Bronchial epithelial cell (primary cell): ENCODE measurements at regions not wholly inside any gene's neighbourhood (a gene's known extent, or its start where the extent isn't known, plus 50 kb on each side); places are given as distances from the start of the nearest gene placed in this dataset.
"Not testable (repeated sequence)": the region's sequence is repeated elsewhere in the genome, so short reads cannot be mapped to it uniquely, and the experiment has no call there.

Experiments
- DNase-seq: peaks from one replicate; pipeline ENCODE4 v3.0.0-alpha.2; 2010; ENCODE audit warnings: low read depth
- FAIRE-seq: peaks from 2 replicates; lab custom pipeline; 2011; peaks lifted over from hg19 to GRCh38; lab: Jason Lieb, UNC
- H3K27me3 ChIP-seq: 2 replicates; pipeline ENCODE4 v1.5.1; 2011; ENCODE audit warnings: low read length; ENCODE audit not compliant: control insufficient read depth, insufficient read depth
- H3K36me3 ChIP-seq: 2 replicates; pipeline ENCODE4 v1.5.1; 2011; ENCODE audit warnings: low read length; ENCODE audit not compliant: control insufficient read depth, insufficient read depth
- H3K4me3 ChIP-seq: 2 replicates; pipeline ENCODE4 v1.5.1; 2011; ENCODE audit warnings: mild to moderate bottlenecking, low read depth, low read length, control low read depth
- TF ChIP-seq, protein P1 (sequence below): IDR thresholded peaks from 2 replicates; pipeline ENCODE4 v1.5.1; 2011; ENCODE audit warnings: mild to moderate bottlenecking, moderate library complexity, low read length, control low read depth, inconsistent platforms; ENCODE audit not compliant: insufficient read depth, severe bottlenecking

DNA sequence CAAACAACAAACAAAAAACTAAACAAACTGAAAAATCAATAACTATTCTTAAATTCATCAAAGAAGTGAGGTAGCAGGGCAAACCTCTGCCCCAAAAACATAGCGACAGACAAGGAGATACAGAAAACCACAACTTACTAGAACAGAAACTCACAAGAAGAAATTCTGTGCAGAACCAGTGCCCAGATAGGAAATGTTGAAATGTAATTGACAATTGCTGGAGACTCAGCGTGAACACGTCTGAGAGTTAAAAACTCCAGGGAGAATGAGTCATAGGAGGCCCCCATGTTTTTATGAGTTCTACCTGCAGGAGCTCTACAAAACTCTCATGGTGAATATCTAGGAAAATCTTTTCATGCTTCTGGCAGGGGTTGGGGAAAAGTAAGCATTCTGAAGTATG, 95.5 kb upstream of the SETMAR start:
- DNase-seq (no peak), FAIRE-seq (no peak)
- H3K27me3 ChIP-seq, result no peaks in the 10 kb centered on the region
- TF ChIP-seq, protein P1, sequence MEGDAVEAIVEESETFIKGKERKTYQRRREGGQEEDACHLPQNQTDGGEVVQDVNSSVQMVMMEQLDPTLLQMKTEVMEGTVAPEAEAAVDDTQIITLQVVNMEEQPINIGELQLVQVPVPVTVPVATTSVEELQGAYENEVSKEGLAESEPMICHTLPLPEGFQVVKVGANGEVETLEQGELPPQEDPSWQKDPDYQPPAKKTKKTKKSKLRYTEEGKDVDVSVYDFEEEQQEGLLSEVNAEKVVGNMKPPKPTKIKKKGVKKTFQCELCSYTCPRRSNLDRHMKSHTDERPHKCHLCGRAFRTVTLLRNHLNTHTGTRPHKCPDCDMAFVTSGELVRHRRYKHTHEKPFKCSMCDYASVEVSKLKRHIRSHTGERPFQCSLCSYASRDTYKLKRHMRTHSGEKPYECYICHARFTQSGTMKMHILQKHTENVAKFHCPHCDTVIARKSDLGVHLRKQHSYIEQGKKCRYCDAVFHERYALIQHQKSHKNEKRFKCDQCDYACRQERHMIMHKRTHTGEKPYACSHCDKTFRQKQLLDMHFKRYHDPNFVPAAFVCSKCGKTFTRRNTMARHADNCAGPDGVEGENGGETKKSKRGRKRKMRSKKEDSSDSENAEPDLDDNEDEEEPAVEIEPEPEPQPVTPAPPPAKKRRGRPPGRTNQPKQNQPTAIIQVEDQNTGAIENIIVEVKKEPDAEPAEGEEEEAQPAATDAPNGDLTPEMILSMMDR, result no peak
- H3K36me3 ChIP-seq, result no peaks in the 10 kb centered on the region
- no peak overlapping the region for H3K4me3 ChIP-seq

DNA sequence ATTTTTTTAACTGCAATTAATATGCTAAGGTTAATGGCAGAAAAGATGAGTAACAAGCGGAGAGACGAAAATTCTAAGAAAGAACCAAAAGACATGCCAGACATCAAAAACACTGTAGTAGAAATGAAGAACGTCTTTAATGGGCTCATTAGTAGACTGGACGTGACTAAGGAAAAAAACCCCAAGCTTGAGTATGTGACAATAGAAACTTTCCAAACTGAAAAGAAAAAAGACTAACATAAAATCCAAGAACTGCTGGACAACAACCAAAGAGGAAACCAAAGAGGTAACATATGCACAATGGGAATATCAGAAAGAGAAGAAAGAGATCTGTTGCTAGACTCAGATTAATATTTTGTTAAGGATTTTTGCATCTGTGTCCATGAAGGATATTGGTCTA, 94.6 kb upstream of the SETMAR start:
- TF ChIP-seq, protein P1, result no peak
- no peak for FAIRE-seq
- no peaks in the 10 kb centered on the region for H3K27me3 ChIP-seq
- DNase-seq, result no peak
- H3K36me3 ChIP-seq, result no peaks in the 10 kb centered on the region
- no peak overlapping the region for H3K4me3 ChIP-seq

DNA sequence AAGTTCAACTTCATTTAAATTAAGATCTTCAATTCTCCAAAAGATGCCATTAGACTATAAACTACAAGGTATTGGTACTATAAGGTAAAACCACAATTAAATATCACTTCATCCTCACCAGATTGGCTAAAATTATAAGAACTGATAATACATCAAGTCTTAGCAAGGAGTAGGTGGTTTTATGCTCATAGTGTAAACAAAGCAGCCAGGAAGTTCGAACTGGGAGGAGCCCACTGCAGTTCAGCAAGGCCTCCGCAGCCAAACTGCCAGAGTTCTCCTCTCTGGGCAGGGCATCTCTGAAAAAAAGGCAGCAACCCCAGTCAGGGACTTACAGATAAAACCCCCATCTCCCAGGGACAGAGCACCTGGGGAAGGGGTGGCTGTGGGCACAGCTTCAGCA, 91.6 kb upstream of the SETMAR start:
- no peak for FAIRE-seq

DNA sequence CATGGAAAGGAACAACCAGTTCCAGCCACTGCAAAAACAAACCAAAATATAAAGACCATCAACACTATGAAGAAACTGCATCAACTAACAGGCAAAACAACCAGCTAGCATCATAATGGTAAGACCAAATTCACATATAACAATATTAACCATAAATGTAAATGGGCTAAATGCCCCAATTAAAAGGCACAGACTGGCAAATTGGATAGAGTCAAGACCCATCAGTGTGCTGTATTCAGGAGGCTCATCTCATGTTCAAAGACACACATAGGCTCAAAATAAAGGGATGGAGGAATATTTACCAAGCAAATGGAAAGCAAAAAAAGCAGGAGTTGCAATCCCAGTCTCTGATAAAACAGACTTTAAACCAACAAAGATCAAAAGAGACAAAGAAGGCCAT, 89.7 kb upstream of the SETMAR start:
- not testable (repeated sequence) for H3K27me3 ChIP-seq, FAIRE-seq, H3K36me3 ChIP-seq, H3K4me3 ChIP-seq, DNase-seq

More for the DNA sequence above, 91.6 kb upstream of the SETMAR start:
- Histone ChIP-seq H3K4me3 (no peak overlapping the region), H3K36me3 (no peaks in the 10 kb centered on the region), H3K27me3 (no peaks in the 10 kb centered on the region)
- no peak for DNase-seq
- TF ChIP-seq, protein P1, result no peak

DNA sequence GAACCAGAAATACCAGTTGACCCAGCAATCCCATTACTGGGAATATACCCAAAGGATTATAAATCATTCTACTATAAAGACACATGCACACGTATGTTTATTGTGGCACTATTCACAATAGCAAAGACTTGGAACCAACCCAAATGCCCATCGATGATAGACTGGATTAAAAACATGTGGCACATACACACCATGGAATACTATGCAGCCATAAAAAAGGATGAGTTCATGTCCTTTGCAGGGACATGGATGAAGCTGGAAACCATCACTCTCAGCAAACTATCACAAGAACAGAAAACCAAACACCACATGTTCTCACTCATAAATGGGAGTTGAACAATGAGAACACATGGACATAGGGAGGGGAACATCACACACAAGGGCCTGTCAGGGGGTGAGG, 86.2 kb upstream of the SETMAR start:
- DNase-seq, FAIRE-seq: not testable (repeated sequence)

DNA sequence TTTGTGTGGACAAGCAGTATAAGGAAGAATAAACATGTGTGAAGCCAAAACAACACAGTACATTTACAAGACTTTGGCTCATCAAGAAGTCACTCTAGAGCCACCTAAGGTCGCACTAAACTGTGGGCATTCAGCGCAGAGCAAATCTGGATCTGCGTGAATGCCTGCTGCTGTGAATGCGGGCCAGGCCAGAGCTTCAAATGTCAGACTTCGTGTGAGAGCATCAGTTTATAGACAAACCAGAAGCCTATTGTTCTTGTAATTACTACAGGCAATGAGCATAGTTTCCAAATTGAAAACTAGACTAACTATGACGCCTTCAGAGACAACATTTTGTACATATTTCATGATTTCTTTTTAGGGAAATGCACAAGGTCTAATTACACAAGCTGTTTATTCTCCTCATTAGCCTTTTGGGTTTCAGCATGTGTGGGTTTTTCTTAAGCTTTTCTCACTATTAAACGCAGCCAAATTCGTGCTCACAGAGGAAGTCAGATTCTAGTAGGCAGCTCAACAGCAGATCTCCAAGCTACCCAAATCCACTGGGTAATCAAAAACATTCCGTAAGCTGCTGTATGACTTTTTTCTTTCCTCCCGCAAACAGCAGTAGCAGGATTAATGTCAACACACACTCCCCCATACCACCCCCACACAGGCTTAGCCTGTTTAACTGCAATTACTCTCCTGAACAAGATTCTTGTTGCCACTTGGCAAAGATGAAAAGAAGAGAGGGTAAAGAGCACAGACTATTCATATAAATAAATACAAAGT, 84.5 kb upstream of the SETMAR start:
- TF ChIP-seq, protein P1, result no peak
- no peak for DNase-seq
- Histone ChIP-seq H3K4me3 (no peak overlapping the region), H3K27me3 (no peaks in the 10 kb centered on the region), H3K36me3 (no peaks in the 10 kb centered on the region)
- FAIRE-seq, result no peak

More for the DNA sequence above, 86.2 kb upstream of the SETMAR start:
- not testable (repeated sequence) for H3K4me3 ChIP-seq, H3K36me3 ChIP-seq, H3K27me3 ChIP-seq

DNA sequence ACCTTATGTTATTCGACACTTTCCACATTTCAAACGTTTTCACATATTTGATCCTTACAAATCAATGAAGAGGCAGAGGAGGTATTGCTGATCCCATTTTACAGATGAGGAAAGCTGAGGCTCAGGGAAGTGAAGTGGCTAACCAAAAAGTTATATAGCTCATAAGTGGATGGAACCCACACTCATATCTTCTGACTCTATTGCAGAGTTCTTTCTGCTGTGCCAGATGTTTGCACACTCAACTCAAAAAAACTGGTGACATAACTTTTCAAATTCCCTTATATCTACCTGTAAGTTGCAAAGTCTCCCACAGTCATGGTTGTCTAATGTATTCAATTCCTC, 84.0 kb upstream of the SETMAR start:
- no peak for DNase-seq
- FAIRE-seq, result no peak
- Histone ChIP-seq H3K4me3 (no peak overlapping the region), H3K36me3 (no peaks in the 10 kb centered on the region), H3K27me3 (no peaks in the 10 kb centered on the region)
- TF ChIP-seq, protein P1, result no peak
